ENCODE measurements at regions not wholly inside any gene's neighbourhood (a gene's known extent, or its start where the extent isn't known, plus 50 kb on each side); places are given as distances from the start of the nearest gene placed in this dataset.
A peak's percentile ranks its signal among the peaks of the same experiment; 100 is the strongest.

GRCh38 chr6:22975079-22975478 lies 405.7 kb downstream of the HDGFL1 start:
- no peak for DNase-seq
- Histone ChIP-seq H3K4me1 (ENCODE audit: control insufficient read depth, insufficient read depth, low read length) (no peaks in the 10 kb centered on the region), H3K4me3 (ENCODE audit: low read length) (no peak overlapping the region), H3K9me3 (ENCODE audit: control insufficient read depth, low read depth, low read length) (no peaks in the 10 kb centered on the region), H3K27ac (ENCODE audit: low read length) (no peak overlapping the region), H3K27me3 (ENCODE audit: control insufficient read depth, insufficient read depth, low read length) (no peaks in the 10 kb centered on the region), H3K36me3 (ENCODE audit: control insufficient read depth, insufficient read depth, low read length) (no peaks in the 10 kb centered on the region)
- no CpG with 5 or more reads among the region's 1 CpG for WGBS (ENCODE audit: insufficient coverage, low lambda C conversion rate)

- Histone ChIP-seq H3K9me3 (ENCODE audit: control insufficient read depth, low read depth, low read length) (no peaks in the 10 kb centered on the region), H3K36me3 (ENCODE audit: control insufficient read depth, insufficient read depth, low read length) (no peaks in the 10 kb centered on the region)
These were observed 411.1 kb downstream of the HDGFL1 start for GRCh38 chr6:22980446-22980845.

DNA sequence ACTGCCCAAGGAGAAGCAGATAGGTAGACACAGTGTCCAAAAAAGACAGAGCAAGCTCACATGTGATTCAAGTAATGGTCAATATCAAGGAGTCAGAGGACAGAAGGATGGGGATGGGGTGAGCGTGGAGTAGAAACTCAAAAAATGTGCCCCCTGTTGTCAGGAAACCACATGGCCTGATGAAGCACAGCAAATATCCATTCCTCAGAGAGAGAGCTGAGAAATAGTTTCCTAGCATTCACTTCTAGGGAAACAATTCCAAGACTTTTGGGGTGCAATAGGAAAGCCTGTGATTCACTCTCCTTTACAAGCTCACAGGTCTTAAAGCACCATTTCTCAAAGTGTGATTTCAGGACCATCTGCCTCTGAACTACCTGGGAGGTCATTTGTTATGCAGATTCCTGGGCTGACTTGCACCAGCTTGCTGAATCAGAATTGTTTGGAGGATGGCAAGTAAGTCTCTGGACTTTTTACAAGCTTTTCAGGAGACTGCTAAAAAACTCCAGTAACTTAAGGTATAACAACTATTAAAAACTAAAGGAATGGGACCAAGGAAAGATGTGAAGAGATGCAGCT lies 432.8 kb downstream of the HDGFL1 start:
- H3K4me3 ChIP-seq (ENCODE audit: low read length) = no peak overlapping the region
- no peaks in the 10 kb centered on the region for H3K9me3 ChIP-seq (ENCODE audit: control insufficient read depth, low read depth, low read length)
- DNase-seq = no peak
- no peaks in the 10 kb centered on the region for H3K27me3 ChIP-seq (ENCODE audit: control insufficient read depth, insufficient read depth, low read length)
- no peaks in the 10 kb centered on the region for H3K4me1 ChIP-seq (ENCODE audit: control insufficient read depth, insufficient read depth, low read length)
- H3K27ac ChIP-seq (ENCODE audit: low read length) = no peak overlapping the region
- no peaks in the 10 kb centered on the region for H3K36me3 ChIP-seq (ENCODE audit: control insufficient read depth, insufficient read depth, low read length)
- no CpG with 5 or more reads among the region's 1 CpG for WGBS (ENCODE audit: insufficient coverage, low lambda C conversion rate)

More at GRCh38 chr6:22980446-22980845, 411.1 kb downstream of the HDGFL1 start:
- no CpG with 5 or more reads among the region's 2 CpGs for WGBS (ENCODE audit: insufficient coverage, low lambda C conversion rate)
- DNase-seq = no peak
- no peaks in the 10 kb centered on the region for H3K27me3 ChIP-seq (ENCODE audit: control insufficient read depth, insufficient read depth, low read length)
- no peaks in the 10 kb centered on the region for H3K4me1 ChIP-seq (ENCODE audit: control insufficient read depth, insufficient read depth, low read length)
- H3K27ac ChIP-seq (ENCODE audit: low read length) = no peak overlapping the region
- no peak overlapping the region for H3K4me3 ChIP-seq (ENCODE audit: low read length)

GRCh38 chr6:23003671-23004467 lies 434.5 kb downstream of the HDGFL1 start:
- no CpG with 5 or more reads among the region's 14 CpGs for WGBS (ENCODE audit: insufficient coverage, low lambda C conversion rate)
- H3K27ac ChIP-seq (ENCODE audit: low read length) = no peak overlapping the region
- DNase-seq = no peak

DNA sequence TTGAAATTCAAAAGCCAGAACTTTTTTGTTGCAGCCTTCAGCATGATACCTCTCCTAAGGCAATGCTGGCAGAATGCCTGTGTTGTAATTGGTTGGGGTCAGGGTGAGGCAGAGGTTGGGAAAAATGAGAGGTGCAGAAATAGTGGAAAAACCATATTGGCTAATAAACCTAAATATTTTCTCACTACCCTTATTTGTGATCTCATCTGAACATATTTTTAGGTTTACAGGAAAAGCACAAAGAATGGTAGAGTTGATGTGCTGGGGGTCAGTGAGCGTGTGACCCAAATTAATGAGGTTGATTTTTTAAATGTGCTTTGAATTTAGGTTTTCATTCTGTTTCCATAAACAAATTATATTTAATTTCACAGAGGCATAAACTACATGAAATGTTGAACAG lies 437.3 kb downstream of the HDGFL1 start:
- no CpG with 5 or more reads among the region's 1 CpG for whole genome bisulfite sequencing (ENCODE audit: insufficient coverage, low lambda C conversion rate)
- H3K9me3 ChIP-seq (ENCODE audit: control insufficient read depth, low read depth, low read length) = no peaks in the 10 kb centered on the region
- no peak for DNase-seq

More at GRCh38 chr6:23003671-23004467, 434.5 kb downstream of the HDGFL1 start:
- no peaks in the 10 kb centered on the region for H3K27me3 ChIP-seq (ENCODE audit: control insufficient read depth, insufficient read depth, low read length)
- no peaks in the 10 kb centered on the region for H3K9me3 ChIP-seq (ENCODE audit: control insufficient read depth, low read depth, low read length)
- no peaks in the 10 kb centered on the region for H3K4me1 ChIP-seq (ENCODE audit: control insufficient read depth, insufficient read depth, low read length)
- H3K36me3 ChIP-seq (ENCODE audit: control insufficient read depth, insufficient read depth, low read length) = no peaks in the 10 kb centered on the region
- H3K4me3 ChIP-seq (ENCODE audit: low read length) = no peak overlapping the region

DNA sequence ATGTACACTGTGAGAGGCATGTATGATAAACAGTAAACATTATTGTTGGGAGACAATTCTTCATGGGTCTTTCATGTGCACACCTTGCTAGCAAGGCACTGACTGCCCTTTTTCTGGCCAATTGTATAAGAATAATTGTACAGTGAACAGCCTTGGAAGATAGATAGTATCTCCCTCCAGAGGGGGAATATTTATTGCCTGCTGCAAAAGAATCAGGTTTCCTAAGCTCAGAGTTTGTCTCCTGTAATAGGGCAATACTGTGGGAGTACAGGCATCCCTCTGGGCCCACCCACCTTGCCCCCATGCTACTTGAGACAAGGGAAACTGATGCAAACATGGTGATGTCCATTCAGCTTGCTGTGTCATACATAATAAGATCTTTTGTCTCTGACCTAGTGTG lies 442.2 kb downstream of the HDGFL1 start:
- no peak for DNase-seq
- no peaks in the 10 kb centered on the region for H3K27me3 ChIP-seq (ENCODE audit: control insufficient read depth, insufficient read depth, low read length)
- no peaks in the 10 kb centered on the region for H3K9me3 ChIP-seq (ENCODE audit: control insufficient read depth, low read depth, low read length)
- no peaks in the 10 kb centered on the region for H3K4me1 ChIP-seq (ENCODE audit: control insufficient read depth, insufficient read depth, low read length)
- H3K36me3 ChIP-seq (ENCODE audit: control insufficient read depth, insufficient read depth, low read length) = no peaks in the 10 kb centered on the region
- no peak overlapping the region for H3K27ac ChIP-seq (ENCODE audit: low read length)
- no peak overlapping the region for H3K4me3 ChIP-seq (ENCODE audit: low read length)

More for the DNA sequence above, 437.3 kb downstream of the HDGFL1 start:
- Histone ChIP-seq H3K27ac (ENCODE audit: low read length) (no peak overlapping the region), H3K27me3 (ENCODE audit: control insufficient read depth, insufficient read depth, low read length) (no peaks in the 10 kb centered on the region), H3K4me3 (ENCODE audit: low read length) (no peak overlapping the region), H3K36me3 (ENCODE audit: control insufficient read depth, insufficient read depth, low read length) (no peaks in the 10 kb centered on the region), H3K4me1 (ENCODE audit: control insufficient read depth, insufficient read depth, low read length) (no peaks in the 10 kb centered on the region)

- Histone ChIP-seq H3K36me3 (ENCODE audit: control insufficient read depth, insufficient read depth, low read length) (no peaks in the 10 kb centered on the region), H3K9me3 (ENCODE audit: control insufficient read depth, low read depth, low read length) (no peaks in the 10 kb centered on the region), H3K4me3 (ENCODE audit: low read length) (no peak overlapping the region), H3K4me1 (ENCODE audit: control insufficient read depth, insufficient read depth, low read length) (no peaks in the 10 kb centered on the region), H3K27me3 (ENCODE audit: control insufficient read depth, insufficient read depth, low read length) (no peaks in the 10 kb centered on the region), H3K27ac (ENCODE audit: low read length) (no peak overlapping the region)
- no peak for DNase-seq
- WGBS (ENCODE audit: insufficient coverage, low lambda C conversion rate) = 76% methylated on average over 5 of the region's 6 CpGs
These were observed 444.4 kb downstream of the HDGFL1 start for GRCh38 chr6:23013776-23014175.

DNA sequence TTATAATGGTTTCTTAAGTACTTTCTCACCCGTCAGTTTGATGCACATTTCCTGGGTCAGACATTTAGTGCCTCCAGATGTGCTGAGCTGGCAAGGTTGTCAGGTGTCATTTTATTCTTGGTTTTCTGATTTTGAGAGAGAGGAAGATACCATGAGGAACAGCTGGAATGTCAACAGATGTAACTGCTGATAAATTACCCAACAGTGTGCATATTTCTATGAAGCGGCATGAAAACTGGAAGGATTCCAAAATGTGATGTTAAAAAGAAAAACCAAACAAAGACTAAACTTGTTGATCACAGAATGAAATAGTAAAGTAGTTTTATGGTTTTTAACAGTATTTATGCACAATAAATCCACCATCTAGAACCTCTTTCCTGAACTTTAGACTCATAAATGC lies 447.3 kb downstream of the HDGFL1 start:
- Histone ChIP-seq H3K9me3 (ENCODE audit: control insufficient read depth, low read depth, low read length) (no peaks in the 10 kb centered on the region), H3K27ac (ENCODE audit: low read length) (no peak overlapping the region), H3K4me1 (ENCODE audit: control insufficient read depth, insufficient read depth, low read length) (no peaks in the 10 kb centered on the region), H3K4me3 (ENCODE audit: low read length) (no peak overlapping the region), H3K36me3 (ENCODE audit: control insufficient read depth, insufficient read depth, low read length) (no peaks in the 10 kb centered on the region), H3K27me3 (ENCODE audit: control insufficient read depth, insufficient read depth, low read length) (no peaks in the 10 kb centered on the region)
- DNase-seq = no peak
- 71% methylated on average over 2 of the region's 2 CpGs for WGBS (ENCODE audit: insufficient coverage, low lambda C conversion rate)

- Histone ChIP-seq H3K27ac (ENCODE audit: low read length) (no peak overlapping the region), H3K4me1 (ENCODE audit: control insufficient read depth, insufficient read depth, low read length) (no peaks in the 10 kb centered on the region), H3K4me3 (ENCODE audit: low read length) (no peak overlapping the region), H3K36me3 (ENCODE audit: control insufficient read depth, insufficient read depth, low read length) (no peaks in the 10 kb centered on the region), H3K9me3 (ENCODE audit: control insufficient read depth, low read depth, low read length) (no peaks in the 10 kb centered on the region), H3K27me3 (ENCODE audit: control insufficient read depth, insufficient read depth, low read length) (no peaks in the 10 kb centered on the region)
- no peak for DNase-seq
These were observed 452.1 kb downstream of the HDGFL1 start for GRCh38 chr6:23021487-23021886.

GRCh38 chr6:23027281-23027680 lies 457.9 kb downstream of the HDGFL1 start:
- DNase-seq = peak in 1 of 2 donors; percentile 12
- 100% methylated on average over 3 of the region's 5 CpGs for WGBS (ENCODE audit: insufficient coverage, low lambda C conversion rate)
- Histone ChIP-seq H3K4me1 (ENCODE audit: control insufficient read depth, insufficient read depth, low read length) (no peaks in the 10 kb centered on the region), H3K36me3 (ENCODE audit: control insufficient read depth, insufficient read depth, low read length) (no peaks in the 10 kb centered on the region), H3K9me3 (ENCODE audit: control insufficient read depth, low read depth, low read length) (no peaks in the 10 kb centered on the region), H3K4me3 (ENCODE audit: low read length) (no peak overlapping the region), H3K27me3 (ENCODE audit: control insufficient read depth, insufficient read depth, low read length) (no peaks in the 10 kb centered on the region), H3K27ac (ENCODE audit: low read length) (no peak overlapping the region)

DNA sequence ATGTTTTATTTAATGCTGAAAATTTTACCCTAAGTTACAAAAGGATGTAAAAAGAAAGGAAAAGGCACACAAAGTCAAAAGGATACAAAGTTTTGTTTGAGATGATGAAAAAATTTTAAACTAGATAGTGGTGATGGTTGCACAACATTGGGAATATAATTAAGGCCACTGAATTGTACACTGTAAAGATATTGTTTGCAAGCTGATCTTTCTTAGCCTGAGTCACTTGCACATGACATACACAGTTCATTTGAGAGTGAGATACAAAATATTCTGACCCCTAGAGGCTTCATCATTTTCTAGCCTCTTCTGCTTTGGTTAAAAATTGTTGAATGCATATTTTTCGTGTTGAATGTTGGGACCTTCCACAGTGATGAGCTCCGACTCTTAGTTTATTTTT lies 462.6 kb downstream of the HDGFL1 start:
- H3K36me3 ChIP-seq (ENCODE audit: control insufficient read depth, insufficient read depth, low read length) = no peaks in the 10 kb centered on the region
- DNase-seq = no peak

More for the DNA sequence above, 462.6 kb downstream of the HDGFL1 start:
- no peaks in the 10 kb centered on the region for H3K27me3 ChIP-seq (ENCODE audit: control insufficient read depth, insufficient read depth, low read length)
- no peak overlapping the region for H3K27ac ChIP-seq (ENCODE audit: low read length)
- H3K4me3 ChIP-seq (ENCODE audit: low read length) = no peak overlapping the region
- no peaks in the 10 kb centered on the region for H3K4me1 ChIP-seq (ENCODE audit: control insufficient read depth, insufficient read depth, low read length)
- 90% methylated on average over 2 of the region's 2 CpGs for WGBS (ENCODE audit: insufficient coverage, low lambda C conversion rate)
- H3K9me3 ChIP-seq (ENCODE audit: control insufficient read depth, low read depth, low read length) = no peaks in the 10 kb centered on the region

Measured in large intestine (tissue), 3 donors.